Endodermal cell (in vitro differentiated cells): ENCODE measurements at regions not wholly inside any gene's neighbourhood (a gene's known extent, or its start where the extent isn't known, plus 50 kb on each side); places are given as distances from the start of the nearest gene placed in this dataset.

Experiments used
- DNase-seq: peaks from one replicate; pipeline ENCODE4 v3.0.0-alpha.2; 2017
- H3K27ac ChIP-seq: 2 replicates; pipeline ENCODE4 v1.5.1; 2013; ENCODE audit warnings: mild to moderate bottlenecking, low read depth, low read length, moderate library complexity
- H3K27me3 ChIP-seq: 2 replicates; pipeline ENCODE4 v1.6.1; 2013; ENCODE audit warnings: mild to moderate bottlenecking, low read length, moderate library complexity; ENCODE audit not compliant: insufficient read depth, control insufficient read depth, poor library complexity, severe bottlenecking
- H3K36me3 ChIP-seq: 2 replicates; pipeline ENCODE4 v1.7.0; 2013; ENCODE audit warnings: mild to moderate bottlenecking, low read length, moderate library complexity; ENCODE audit not compliant: control insufficient read depth, insufficient read depth
- H3K4me1 ChIP-seq: one replicate; pipeline ENCODE4 v1.7.0; 2013; ENCODE audit warnings: low read length; ENCODE audit not compliant: control insufficient read depth, insufficient read depth
- H3K4me3 ChIP-seq: 2 replicates; pipeline ENCODE4 v1.5.1; 2013; ENCODE audit warnings: mild to moderate bottlenecking, low read length, moderate library complexity
- H3K9ac ChIP-seq: 2 replicates; pipeline ENCODE4 v1.6.1; 2013; ENCODE audit warnings: mild to moderate bottlenecking, low read length, moderate library complexity; ENCODE audit not compliant: poor library complexity, severe bottlenecking; ENCODE audit errors: extremely low read depth
- H3K9me3 ChIP-seq: 2 replicates; pipeline ENCODE4 v1.6.1; 2013; ENCODE audit warnings: mild to moderate bottlenecking, low read length, moderate library complexity; ENCODE audit not compliant: control insufficient read depth
- H3K27ac Mint-ChIP-seq: 2 replicates; pipeline ENCODE4 v1.8.0; 2020; ENCODE audit warnings: mixed read lengths
- H3K27me3 Mint-ChIP-seq: 2 replicates; pipeline ENCODE4 v1.8.0; 2021; ENCODE audit warnings: mild to moderate bottlenecking, mixed read lengths; ENCODE audit not compliant: insufficient read depth
- H3K36me3 Mint-ChIP-seq: 2 replicates; pipeline ENCODE4 v1.8.0; 2020; ENCODE audit warnings: low read depth, mixed read lengths
- H3K4me1 Mint-ChIP-seq: 2 replicates; pipeline ENCODE4 v1.8.0; 2020; ENCODE audit warnings: mixed read lengths
- H3K4me3 Mint-ChIP-seq: 2 replicates; pipeline ENCODE4 v1.8.0; 2020; ENCODE audit warnings: mild to moderate bottlenecking, moderate library complexity, mixed read lengths
- H3K9me3 Mint-ChIP-seq: 2 replicates; pipeline ENCODE4 v1.8.0; 2020; ENCODE audit warnings: mild to moderate bottlenecking, mixed read lengths
- CTCF ChIP-seq: fragments of 200-600 bp; sonication (generic); conservative IDR thresholded peaks from 2 replicates; pipeline ENCODE4 v1.5.0; 2021; ENCODE audit warnings: antibody characterized with exemption, mild to moderate bottlenecking
- WGBS, 2 experiments: methylation state at CpG; one replicate each; pipeline versions ENCODE4 v1.1.5 to v1.1.7; 2013; ENCODE audit warnings: missing lambda C conversion rate in 2 of 2, mixed read lengths in 1 of 2; ENCODE audit not compliant: insufficient coverage in 1 of 2, insufficient read length in 1 of 2; 5-methylcytosine and 5-hydroxymethylcytosine counted together

GRCh38 chr1:11391327-11391726 is 87.6 kb upstream of the DISP3 start:
- Histone ChIP-seq H3K4me3 (no peak overlapping the region), H3K27ac (no peak overlapping the region), H3K27me3 (no peaks in the 10 kb centered on the region), H3K9me3 (no peaks in the 10 kb centered on the region), H3K4me1 (no peaks in the 10 kb centered on the region), H3K9ac (no peak overlapping the region), H3K36me3 (no peaks in the 10 kb centered on the region)
- 91 to 93% methylated on average over 7 of the region's 7 CpGs for WGBS, 2 experiments
- no peak overlapping the region for H3K4me3 Mint-ChIP-seq
- no peak overlapping the region for H3K27ac Mint-ChIP-seq
- no peaks in the 10 kb centered on the region for H3K27me3 Mint-ChIP-seq
- no peak for DNase-seq
- H3K9me3 Mint-ChIP-seq, result no peaks in the 10 kb centered on the region
- H3K4me1 Mint-ChIP-seq, result no peaks in the 10 kb centered on the region
- TF ChIP-seq CTCF, result no peak
- H3K36me3 Mint-ChIP-seq, result no peaks in the 10 kb centered on the region

GRCh38 chr1:11391886-11392285 is 87.1 kb upstream of the DISP3 start:
- Mint-ChIP-seq H3K4me1 (no peaks in the 10 kb centered on the region), H3K9me3 (no peaks in the 10 kb centered on the region), H3K27me3 (no peaks in the 10 kb centered on the region), H3K4me3 (no peak overlapping the region), H3K36me3 (no peaks in the 10 kb centered on the region), H3K27ac (no peak overlapping the region)
- TF ChIP-seq CTCF, result no peak
- Histone ChIP-seq H3K27me3 (no peaks in the 10 kb centered on the region), H3K9ac (no peak overlapping the region), H3K4me1 (no peaks in the 10 kb centered on the region), H3K36me3 (no peaks in the 10 kb centered on the region), H3K4me3 (no peak overlapping the region), H3K27ac (no peak overlapping the region), H3K9me3 (no peaks in the 10 kb centered on the region)
- DNase-seq, result no peak
- WGBS, 2 experiments, result 90 to 93% methylated on average over 2 to 8 of the region's 8 CpGs

GRCh38 chr1:11394592-11395245 is 84.2 kb upstream of the DISP3 start:
- Mint-ChIP-seq H3K36me3 (no peaks in the 10 kb centered on the region), H3K27me3 (no peaks in the 10 kb centered on the region), H3K9me3 (no peaks in the 10 kb centered on the region), H3K4me1 (no peaks in the 10 kb centered on the region), H3K4me3 (no peak overlapping the region), H3K27ac (no peak overlapping the region)
- no peak overlapping the region for H3K4me3 ChIP-seq
- WGBS, 2 experiments, result 85 to 88% methylated on average over 5 to 10 of the region's 10 CpGs
- no peak for DNase-seq
- no peak overlapping the region for H3K9ac ChIP-seq
- H3K36me3 ChIP-seq, result no peaks in the 10 kb centered on the region
- no peaks in the 10 kb centered on the region for H3K9me3 ChIP-seq
- H3K27ac ChIP-seq, result no peak overlapping the region
- TF ChIP-seq CTCF, result no peak
- H3K27me3 ChIP-seq, result no peaks in the 10 kb centered on the region
- no peaks in the 10 kb centered on the region for H3K4me1 ChIP-seq
